K562 (cell line): ENCODE measurements at regions not wholly inside any gene's neighbourhood (a gene's known extent, or its start where the extent isn't known, plus 50 kb on each side); places are given as distances from the start of the nearest gene placed in this dataset.

Source experiments
- ATAC-seq: fragments of 200-7000 bp; cut with Tn5 transposase; 3 replicates; pipeline ENCODE4 v1.9.1; 2020; ENCODE audit warnings: moderate library complexity
- BruUV-seq: library from RNA; stranded (reverse); fragments of 400-500 nt; replicated peaks from 2 replicates; lab custom pipeline; 2021; lab: Mats Ljungman, UMichigan
- CTCF ChIA-PET: fragments of 300-600 bp; formaldehyde crosslinking; extraction: SDS; loops from one replicate; lab custom pipeline; 2021; ENCODE audit warnings: low intra/inter-chr PET ratio; lab: Yijun Ruan, JAX
- POLR2A ChIA-PET: fragments of 300-600, 350-650 bp; sonication (Branson Sonifier 250); formaldehyde crosslinking; extraction: SDS; loops from one replicate; lab custom pipeline; 2021; ENCODE audit warnings: antibody characterized with exemption, inconsistent platforms; lab: Yijun Ruan, JAX
- DNase-seq, 4 experiments: peaks; one replicate each; pipeline versions ENCODE4 v3.0.0 to v3.0.0-alpha.2; 2011 to 2018; ENCODE audit warnings: low spot score in 3 of 4, mixed read lengths in 3 of 4; ENCODE audit errors: extremely low read depth in 1 of 4
- FAIRE-seq: peaks from 2 replicates; lab custom pipeline; 2011; peaks lifted over from hg19 to GRCh38; lab: Jason Lieb, UNC
- H2AFZ ChIP-seq: 2 replicates; pipeline ENCODE4 v1.6.0; 2011; ENCODE audit warnings: low read depth, low read length, control low read depth, inconsistent platforms
- H3K27ac ChIP-seq: fragments of 200-600 bp; 3 replicates; pipeline ENCODE4 v1.8.0; 2011; ENCODE audit warnings: low read depth, mild to moderate bottlenecking, control low read depth, inconsistent platforms, low read length, moderate library complexity, mixed read lengths; ENCODE audit errors: extremely low read depth
- H3K27me3 ChIP-seq, 2 experiments: fragments of 300-600 bp in 1 of 2; 2 replicates in 1 of 2; 3 replicates in 1 of 2; pipeline versions ENCODE4 v1.6.0 to v1.8.0; 2011; ENCODE audit warnings: inconsistent platforms in 2 of 2, low read length in 2 of 2, mild to moderate bottlenecking in 1 of 2, mixed read lengths in 1 of 2, moderate library complexity in 1 of 2; ENCODE audit not compliant: control insufficient read depth in 2 of 2, insufficient read depth in 2 of 2
- H3K36me3 ChIP-seq: fragments of 300-600 bp; 3 replicates; pipeline ENCODE4 v1.8.0; 2011; ENCODE audit warnings: mild to moderate bottlenecking, low read length, inconsistent platforms; ENCODE audit not compliant: control insufficient read depth, insufficient read depth
- H3K4me1 ChIP-seq, 2 experiments: fragments of 200-600 bp in 1 of 2; replicated peaks in 1 of 2; 2 replicates in 1 of 2; 3 replicates in 1 of 2; pipeline versions ENCODE4 v1.5.1 to v1.8.0; 2011; ENCODE audit warnings: inconsistent platforms in 2 of 2, low read length in 2 of 2, mild to moderate bottlenecking in 1 of 2, mixed read lengths in 1 of 2, moderate library complexity in 1 of 2; ENCODE audit not compliant: control insufficient read depth in 2 of 2, insufficient read depth in 2 of 2
- H3K4me2 ChIP-seq: 2 replicates; pipeline ENCODE4 v1.6.1; 2011; ENCODE audit warnings: low read length, control low read depth, inconsistent platforms, mixed read lengths; ENCODE audit not compliant: insufficient read depth
- H3K4me3 ChIP-seq: fragments of 200-600 bp; sonication (generic), shearing (Covaris generic); 2 replicates; pipeline ENCODE4 v1.5.1; 2016; ENCODE audit warnings: control low read depth, inconsistent platforms
- H3K79me2 ChIP-seq: fragments of 200-600 bp; 3 replicates; pipeline ENCODE4 v1.8.0; 2011; ENCODE audit warnings: low read length, inconsistent platforms; ENCODE audit not compliant: control insufficient read depth, insufficient read depth
- H3K9ac ChIP-seq, 2 experiments: 2 replicates each; pipeline versions ENCODE4 v1.6.0 to v1.6.1; 2011; ENCODE audit warnings: low read depth in 2 of 2, low read length in 2 of 2, control low read depth in 1 of 2, inconsistent platforms in 1 of 2, mild to moderate bottlenecking in 1 of 2, mixed read lengths in 1 of 2; ENCODE audit not compliant: insufficient read depth in 1 of 2
- H3K9me1 ChIP-seq: one replicate; pipeline ENCODE4 v1.6.0; 2011; ENCODE audit warnings: inconsistent platforms, mild to moderate bottlenecking, low read length, moderate library complexity; ENCODE audit not compliant: control insufficient read depth, insufficient read depth
- H3K9me3 ChIP-seq: replicated peaks from 2 replicates; pipeline ENCODE4 v1.5.1; 2011; ENCODE audit warnings: low read depth, low read length, inconsistent platforms; ENCODE audit not compliant: control insufficient read depth, insufficient read depth
- H4K20me1 ChIP-seq: replicated peaks from 2 replicates; pipeline ENCODE4 v1.6.1; 2011; ENCODE audit warnings: low read length, inconsistent platforms, mixed read lengths; ENCODE audit not compliant: control insufficient read depth, insufficient read depth
- CBX8 ChIP-seq: fragments of 200-600 bp; sonication (generic); IDR thresholded peaks from 2 replicates; pipeline ENCODE4 v1.6.1; 2012; ENCODE audit warnings: borderline replicate concordance, mixed run types, low read depth, mild to moderate bottlenecking, moderate library complexity, mixed read lengths, low read length, control low read depth, inconsistent platforms; ENCODE audit not compliant: poor library complexity, severe bottlenecking; ENCODE audit errors: extremely low read depth
- MYC ChIP-seq, 2 experiments: fragments of 250-450 bp in 1 of 2; sonication (Bioruptor Pico) in 1 of 2; IDR thresholded peaks; 2 replicates each; pipeline versions ENCODE4 v1.5.1 to v1.6.1; 2012 to 2021; ENCODE audit warnings: low read depth in 2 of 2, borderline replicate concordance in 1 of 2, improper control_type of control experiment in 1 of 2, low read length in 1 of 2, mild to moderate bottlenecking in 1 of 2, moderate library complexity in 1 of 2
- NCOA6 ChIP-seq: fragments of 450-650 bp; IDR thresholded peaks from 2 replicates; pipeline ENCODE4 v1.6.1; 2017; ENCODE audit warnings: mild to moderate bottlenecking
- PHB ChIP-seq: fragments of 250-450 bp; sonication (Bioruptor Pico); IDR thresholded peaks from 2 replicates; pipeline ENCODE4 v1.5.0; 2021
- ZBTB8A ChIP-seq: fragments of 450-650 bp; IDR thresholded peaks from 2 replicates; pipeline ENCODE4 v1.6.1; 2018; ENCODE audit warnings: mild to moderate bottlenecking, moderate library complexity; ENCODE audit not compliant: partially characterized antibody
- ZNF717 ChIP-seq: fragments of 250-450 bp; sonication (Bioruptor Pico); IDR thresholded peaks from 2 replicates; pipeline ENCODE4 v1.5.0; 2021
- WGBS: fragments of 100-300 bp; shearing (Covaris generic); methylation state at CpG from one replicate; pipeline ENCODE4 v1.1.6; 2016; ENCODE audit warnings: low coverage, mixed read lengths; ENCODE audit not compliant: insufficient coverage; ENCODE audit errors: missing lambda C conversion rate; 5-methylcytosine and 5-hydroxymethylcytosine counted together
- in situ Hi-C: fragments of 300-500 bp; cut with MboI; formaldehyde crosslinking; loops from 4 replicates; pipeline ENCODE4 v1.15.0; 2018; ENCODE audit warnings: inconsistent platforms, mixed read lengths
- intact Hi-C: fragments of 100-400 bp; cut with micrococcal nuclease; formaldehyde crosslinking; loops from 2 replicates; pipeline ENCODE4 v1.14.2; 2022
- TF ChIP-seq, protein P1 (sequence below): sonication (generic); formaldehyde crosslinking; IDR thresholded peaks from 2 replicates; pipeline ENCODE4 v1.8.1; 2023; ENCODE audit warnings: mild to moderate bottlenecking, missing genetic modification reagents
- TF ChIP-seq, protein P2 (sequence below), 2 experiments: fragments of 450-650 bp in 1 of 2; sonication (generic) in 1 of 2; formaldehyde crosslinking in 1 of 2; IDR thresholded peaks in 1 of 2; conservative IDR thresholded peaks in 1 of 2; 2 replicates each; pipeline versions ENCODE4 v1.6.1 to v1.8.1; 2016 to 2023; ENCODE audit warnings: mild to moderate bottlenecking in 2 of 2, moderate library complexity in 2 of 2, inconsistent platforms in 1 of 2, missing genetic modification reagents in 1 of 2
- TF ChIP-seq, protein P3 (sequence below), 2 experiments: fragments of 150-350 bp in 1 of 2; IDR thresholded peaks; 2 replicates each; pipeline ENCODE4 v1.6.1; 2012 to 2016; ENCODE audit warnings: low read depth in 2 of 2, low read length in 2 of 2, mild to moderate bottlenecking in 1 of 2, moderate library complexity in 1 of 2

DNA sequence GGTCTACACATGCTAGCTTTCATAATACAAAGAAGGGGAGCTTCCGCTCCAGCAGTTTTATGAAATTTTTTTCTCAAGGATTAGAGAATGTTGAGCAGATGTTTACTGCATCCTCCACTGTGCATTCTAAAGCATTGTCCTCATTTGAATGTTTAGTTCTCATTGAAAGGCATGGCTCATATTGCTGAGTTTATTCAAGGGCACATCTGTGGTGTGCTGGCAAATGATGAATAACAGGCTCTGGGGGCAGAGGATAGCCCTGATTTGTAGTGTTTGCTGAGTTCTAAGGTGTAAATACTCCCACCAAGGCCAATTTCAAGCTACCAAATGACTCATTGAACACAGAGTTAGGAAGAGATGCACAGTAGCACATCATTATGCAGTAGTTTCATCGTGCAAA lies 303.2 kb upstream of the FAM78B start (continued):
- TF ChIP-seq, protein P1, sequence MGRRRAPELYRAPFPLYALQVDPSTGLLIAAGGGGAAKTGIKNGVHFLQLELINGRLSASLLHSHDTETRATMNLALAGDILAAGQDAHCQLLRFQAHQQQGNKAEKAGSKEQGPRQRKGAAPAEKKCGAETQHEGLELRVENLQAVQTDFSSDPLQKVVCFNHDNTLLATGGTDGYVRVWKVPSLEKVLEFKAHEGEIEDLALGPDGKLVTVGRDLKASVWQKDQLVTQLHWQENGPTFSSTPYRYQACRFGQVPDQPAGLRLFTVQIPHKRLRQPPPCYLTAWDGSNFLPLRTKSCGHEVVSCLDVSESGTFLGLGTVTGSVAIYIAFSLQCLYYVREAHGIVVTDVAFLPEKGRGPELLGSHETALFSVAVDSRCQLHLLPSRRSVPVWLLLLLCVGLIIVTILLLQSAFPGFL = no peak
- TF ChIP-seq, all 486 proteins: peak for 0

DNA sequence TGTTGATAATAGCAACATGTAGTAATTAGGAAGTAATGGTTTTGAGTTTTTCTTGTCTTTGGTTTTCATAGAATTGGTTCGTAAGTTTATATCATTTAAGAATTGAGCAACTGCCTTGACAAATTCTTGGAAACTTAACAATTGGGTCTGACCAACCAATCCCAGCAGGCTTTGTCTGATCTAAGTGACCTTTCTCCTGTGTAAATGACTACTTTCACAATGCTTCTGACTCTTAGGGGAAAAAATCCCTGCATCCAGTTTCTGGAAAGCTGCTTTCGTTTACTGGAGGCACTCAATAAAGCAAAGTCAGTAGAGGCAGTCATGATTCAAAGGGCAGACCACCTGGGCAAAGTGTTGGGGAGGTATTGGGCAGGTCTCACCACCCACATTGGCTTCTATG lies 303.6 kb upstream of the FAM78B start:
- Histone ChIP-seq H3K27me3 (no peaks in the 10 kb centered on the region), H3K36me3 (no peaks in the 10 kb centered on the region), H3K4me3 (no peak overlapping the region), H3K79me2 (no peaks in the 10 kb centered on the region), H3K4me2 (no peak overlapping the region), H3K27ac (no peak overlapping the region), H3K9me1 (no peaks in the 10 kb centered on the region), H2AFZ (no peak overlapping the region), H3K4me1 (peaks cover 0 to 13% of the 10 kb centered on the region in 2 experiments; a peak in 3 of 5 replicates), H4K20me1 (no peaks in the 10 kb centered on the region), H3K9me3 (no peaks in the 10 kb centered on the region)
- no TSS peak for BruUV-seq
- ATAC-seq = no peak
- 7% methylated on average over 2 of the region's 2 CpGs for WGBS
- CTCF ChIA-PET = no interaction called here
- POLR2A ChIA-PET = interaction anchor here (1.0 kb wide), 1 partner anchor 18 kb away, joined by 3 read pairs; no protein-coding TSS in a partner anchor
- no peak for FAIRE-seq
- intact Hi-C loops = loop anchor here (10.0 kb wide), 1 partner anchor 306 kb away; the partner anchor contains the start of gene FAM78B
- DNase-seq = no peak
- in situ Hi-C loops = loop anchor here (10.0 kb wide), 1 partner anchor 264 kb away; no protein-coding TSS in a partner anchor
- TF ChIP-seq, protein P2, sequence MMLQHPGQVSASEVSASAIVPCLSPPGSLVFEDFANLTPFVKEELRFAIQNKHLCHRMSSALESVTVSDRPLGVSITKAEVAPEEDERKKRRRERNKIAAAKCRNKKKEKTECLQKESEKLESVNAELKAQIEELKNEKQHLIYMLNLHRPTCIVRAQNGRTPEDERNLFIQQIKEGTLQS (IDR thresholded peaks at IDR 0.05) = no peak
- TF ChIP-seq, protein P2 (CRISPR knock-in tag; conservative IDR thresholded peaks at IDR 0.05) = no peak
- TF ChIP-seq, protein P3, sequence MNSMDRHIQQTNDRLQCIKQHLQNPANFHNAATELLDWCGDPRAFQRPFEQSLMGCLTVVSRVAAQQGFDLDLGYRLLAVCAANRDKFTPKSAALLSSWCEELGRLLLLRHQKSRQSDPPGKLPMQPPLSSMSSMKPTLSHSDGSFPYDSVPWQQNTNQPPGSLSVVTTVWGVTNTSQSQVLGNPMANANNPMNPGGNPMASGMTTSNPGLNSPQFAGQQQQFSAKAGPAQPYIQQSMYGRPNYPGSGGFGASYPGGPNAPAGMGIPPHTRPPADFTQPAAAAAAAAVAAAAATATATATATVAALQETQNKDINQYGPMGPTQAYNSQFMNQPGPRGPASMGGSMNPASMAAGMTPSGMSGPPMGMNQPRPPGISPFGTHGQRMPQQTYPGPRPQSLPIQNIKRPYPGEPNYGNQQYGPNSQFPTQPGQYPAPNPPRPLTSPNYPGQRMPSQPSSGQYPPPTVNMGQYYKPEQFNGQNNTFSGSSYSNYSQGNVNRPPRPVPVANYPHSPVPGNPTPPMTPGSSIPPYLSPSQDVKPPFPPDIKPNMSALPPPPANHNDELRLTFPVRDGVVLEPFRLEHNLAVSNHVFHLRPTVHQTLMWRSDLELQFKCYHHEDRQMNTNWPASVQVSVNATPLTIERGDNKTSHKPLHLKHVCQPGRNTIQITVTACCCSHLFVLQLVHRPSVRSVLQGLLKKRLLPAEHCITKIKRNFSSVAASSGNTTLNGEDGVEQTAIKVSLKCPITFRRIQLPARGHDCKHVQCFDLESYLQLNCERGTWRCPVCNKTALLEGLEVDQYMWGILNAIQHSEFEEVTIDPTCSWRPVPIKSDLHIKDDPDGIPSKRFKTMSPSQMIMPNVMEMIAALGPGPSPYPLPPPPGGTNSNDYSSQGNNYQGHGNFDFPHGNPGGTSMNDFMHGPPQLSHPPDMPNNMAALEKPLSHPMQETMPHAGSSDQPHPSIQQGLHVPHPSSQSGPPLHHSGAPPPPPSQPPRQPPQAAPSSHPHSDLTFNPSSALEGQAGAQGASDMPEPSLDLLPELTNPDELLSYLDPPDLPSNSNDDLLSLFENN (IDR thresholded peaks at IDR 0.05; ENCODE audit: low read depth in 2 of 2, low read length in 2 of 2) = no peak
- no peak for TF ChIP-seq NCOA6
- no peak for TF ChIP-seq CBX8
- TF ChIP-seq PHB (CRISPR knock-in tag) = no peak
- no peak for TF ChIP-seq ZNF717 (CRISPR knock-in tag)
- TF ChIP-seq ZBTB8A = no peak
- TF ChIP-seq MYC (IDR thresholded peaks at IDR 0.05; ENCODE audit: low read depth, low read length) = no peak
- TF ChIP-seq MYC (CRISPR knock-in tag; IDR thresholded peaks at IDR 0.05; ENCODE audit: borderline replicate concordance, low read depth) = no peak
- TF ChIP-seq, all 486 proteins: peak for 0
- no peak overlapping the region for H3K9ac ChIP-seq
